HEK293 (cell line): ENCODE measurements at regions not wholly inside any gene's neighbourhood (a gene's known extent, or its start where the extent isn't known, plus 50 kb on each side); places are given as distances from the start of the nearest gene placed in this dataset.

ENCODE experiments used
- CTCF ChIA-PET: fragments of 350-600 bp; formaldehyde crosslinking; extraction: SDS; loops from one replicate; lab custom pipeline; 2021; ENCODE audit warnings: antibody characterized with exemption; lab: Yijun Ruan, JAX
- POLR2A ChIA-PET: fragments of 300-600 bp; formaldehyde crosslinking; extraction: SDS; loops from one replicate; lab custom pipeline; 2020; ENCODE audit warnings: antibody characterized with exemption, inconsistent platforms; lab: Yijun Ruan, JAX
- H3K27ac ChIP-seq: fragments of 200-500 bp; sonication (Bioruptor generic); 2 replicates; pipeline ENCODE4 v1.5.1; 2014; ENCODE audit warnings: low read depth, low read length, control low read depth, inconsistent platforms; ENCODE audit errors: extremely low read depth
- H3K36me3 ChIP-seq, 2 experiments: fragments of 200-500 bp in 1 of 2; sonication (Bioruptor generic) in 1 of 2; 1 replicate in 1 of 2; 2 replicates in 1 of 2; pipeline ENCODE4 v1.5.1; 2014 to 2017; ENCODE audit warnings: inconsistent platforms in 2 of 2, low read length in 2 of 2; ENCODE audit not compliant: control insufficient read depth in 2 of 2, insufficient read depth in 1 of 2
- H3K4me1 ChIP-seq: fragments of 200-500 bp; sonication (Bioruptor generic); 2 replicates; pipeline ENCODE4 v1.5.1; 2014; ENCODE audit warnings: mild to moderate bottlenecking, low read length, inconsistent platforms; ENCODE audit not compliant: control insufficient read depth, insufficient read depth
- H3K4me3 ChIP-seq: 2 replicates; pipeline ENCODE4 v1.5.1; 2011; ENCODE audit warnings: low read depth, mild to moderate bottlenecking, control low read depth, low read length, moderate library complexity
- H3K9me3 ChIP-seq: fragments of 200-500 bp; sonication (Bioruptor generic); 2 replicates; pipeline ENCODE4 v1.5.1; 2014; ENCODE audit warnings: low read depth, low read length, inconsistent platforms; ENCODE audit not compliant: control insufficient read depth, insufficient read depth
- ATF2 ChIP-seq: fragments of 450-650 bp; formaldehyde crosslinking; IDR thresholded peaks from 2 replicates; pipeline ENCODE4 v1.5.1; 2016; ENCODE audit warnings: missing biosample characterization, missing genetic modification characterization, low read depth
- BCL11B ChIP-seq: fragments of 450-650 bp; formaldehyde crosslinking; IDR thresholded peaks from 2 replicates; pipeline ENCODE4 v1.5.1; 2016; ENCODE audit warnings: low read depth, missing biosample characterization, missing genetic modification characterization
- KLF8 ChIP-seq: fragments of 450-650 bp; formaldehyde crosslinking; IDR thresholded peaks from 2 replicates; pipeline ENCODE4 v1.5.1; 2016; ENCODE audit warnings: missing biosample characterization, missing genetic modification characterization
- MYNN ChIP-seq: fragments of 450-650 bp; formaldehyde crosslinking; IDR thresholded peaks from 2 replicates; pipeline ENCODE4 v1.5.1; 2016; ENCODE audit warnings: missing biosample characterization, missing genetic modification characterization, borderline replicate concordance
- PRDM10 ChIP-seq: fragments of 450-650 bp; formaldehyde crosslinking; IDR thresholded peaks from 2 replicates; pipeline ENCODE4 v1.5.1; 2016; ENCODE audit warnings: missing biosample characterization, missing genetic modification characterization
- TCF7L2 ChIP-seq: IDR thresholded peaks from 2 replicates; pipeline ENCODE4 v1.6.1; 2011; ENCODE audit warnings: low read depth, mild to moderate bottlenecking, inconsistent platforms, low read length, moderate library complexity, borderline replicate concordance
- ZBTB10 ChIP-seq: fragments of 450-650 bp; formaldehyde crosslinking; IDR thresholded peaks from 2 replicates; pipeline ENCODE4 v1.5.1; 2016; ENCODE audit warnings: missing biosample characterization, missing genetic modification characterization
- ZBTB7A ChIP-seq: fragments of 450-650 bp; formaldehyde crosslinking; IDR thresholded peaks from 2 replicates; pipeline ENCODE4 v1.5.1; 2016; ENCODE audit warnings: low read depth, missing biosample characterization, missing genetic modification characterization
- ZFP3 ChIP-seq: fragments of 450-650 bp; formaldehyde crosslinking; IDR thresholded peaks from 2 replicates; pipeline ENCODE4 v1.5.1; 2016; ENCODE audit warnings: low read depth, missing biosample characterization, missing genetic modification characterization
- ZNF132 ChIP-seq: fragments of 450-650 bp; formaldehyde crosslinking; IDR thresholded peaks from 2 replicates; pipeline ENCODE4 v1.5.1; 2017; ENCODE audit warnings: missing biosample characterization, missing genetic modification characterization, borderline replicate concordance
- ZNF138 ChIP-seq: fragments of 450-650 bp; formaldehyde crosslinking; IDR thresholded peaks from 2 replicates; pipeline ENCODE4 v1.5.1; 2016; ENCODE audit warnings: missing biosample characterization, missing genetic modification characterization, borderline replicate concordance
- ZNF140 ChIP-seq: fragments of 450-650 bp; formaldehyde crosslinking; IDR thresholded peaks from 2 replicates; pipeline ENCODE4 v1.5.1; 2016; ENCODE audit warnings: missing biosample characterization, missing genetic modification characterization
- ZNF223 ChIP-seq: fragments of 450-650 bp; formaldehyde crosslinking; IDR thresholded peaks from 2 replicates; pipeline ENCODE4 v1.5.1; 2016; ENCODE audit warnings: missing biosample characterization, missing genetic modification characterization
- ZNF266 ChIP-seq: fragments of 450-650 bp; formaldehyde crosslinking; IDR thresholded peaks from 2 replicates; pipeline ENCODE4 v1.5.1; 2016; ENCODE audit warnings: missing biosample characterization, missing genetic modification characterization, low read depth
- ZNF280D ChIP-seq: fragments of 450-650 bp; formaldehyde crosslinking; IDR thresholded peaks from 2 replicates; pipeline ENCODE4 v1.5.1; 2016; ENCODE audit warnings: missing biosample characterization, missing genetic modification characterization
- ZNF629 ChIP-seq: fragments of 450-650 bp; formaldehyde crosslinking; IDR thresholded peaks from 2 replicates; pipeline ENCODE4 v1.5.1; 2017; ENCODE audit warnings: missing biosample characterization, missing genetic modification characterization
- ZNF701 ChIP-seq: fragments of 450-650 bp; formaldehyde crosslinking; IDR thresholded peaks from 2 replicates; pipeline ENCODE4 v1.5.1; 2016; ENCODE audit warnings: missing biosample characterization, missing genetic modification characterization
- ZNF747 ChIP-seq: fragments of 450-650 bp; formaldehyde crosslinking; IDR thresholded peaks from 2 replicates; pipeline ENCODE4 v1.5.1; 2016; ENCODE audit warnings: missing biosample characterization, missing genetic modification characterization
- ZXDB ChIP-seq: fragments of 450-650 bp; formaldehyde crosslinking; IDR thresholded peaks from 2 replicates; pipeline ENCODE4 v1.5.1; 2016; ENCODE audit warnings: missing biosample characterization, missing genetic modification characterization

DNA sequence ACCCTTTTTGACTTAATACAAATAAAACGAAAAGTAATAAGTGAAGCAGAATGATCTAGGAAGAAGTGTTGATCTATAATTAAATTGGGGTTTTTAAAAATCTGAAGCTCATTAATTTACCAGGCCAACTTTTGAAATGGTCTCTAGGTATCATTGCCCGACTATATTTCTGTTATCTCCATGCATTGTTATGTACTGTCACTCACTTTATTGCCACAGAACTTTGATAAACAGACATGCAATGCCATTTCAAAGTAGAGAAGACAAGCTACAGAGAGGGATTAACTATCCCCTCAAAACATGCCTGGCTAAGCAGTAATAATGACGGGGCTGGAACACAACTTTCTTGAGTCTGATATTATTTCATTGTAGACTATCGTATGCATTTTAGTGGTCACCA is 147.6 kb upstream of the ITGA4 start:
- no peak overlapping the region for H3K4me3 ChIP-seq
- TF ChIP-seq ZXDB (tag by site-specific recombination): no peak
- no peak for TF ChIP-seq ZNF266 (tag by site-specific recombination)
- no peak for TF ChIP-seq MYNN (tag by site-specific recombination)
- no peak for TF ChIP-seq BCL11B (tag by site-specific recombination)
- no peak for TF ChIP-seq ZNF747 (tag by site-specific recombination)
- POLR2A ChIA-PET: no interaction called here
- H3K36me3 ChIP-seq: no peaks in the 10 kb centered on the region
- no peak overlapping the region for H3K27ac ChIP-seq
- CTCF ChIA-PET: no interaction called here
- H3K4me1 ChIP-seq: peaks cover 8% of the 10 kb centered on the region
- no peaks in the 10 kb centered on the region for H3K9me3 ChIP-seq

GRCh38 chr2:181310967-181311366 is 146.2 kb upstream of the ITGA4 start:
- ChIA-PET POLR2A (no interaction called here), CTCF (interaction anchor here (0.6 kb wide), 1 partner anchor 93 kb away, joined by 3 read pairs; no protein-coding TSS in a partner anchor)
- Histone ChIP-seq H3K4me3 (no peak overlapping the region), H3K27ac (no peak overlapping the region), H3K9me3 (no peaks in the 10 kb centered on the region), H3K36me3 (no peaks in the 10 kb centered on the region), H3K4me1 (peaks cover 4% of the 10 kb centered on the region; the same call in 1 of the 2 replicates)
- TF ChIP-seq PRDM10 (tag by site-specific recombination): no peak
- no peak for TF ChIP-seq ZNF223 (tag by site-specific recombination)

DNA sequence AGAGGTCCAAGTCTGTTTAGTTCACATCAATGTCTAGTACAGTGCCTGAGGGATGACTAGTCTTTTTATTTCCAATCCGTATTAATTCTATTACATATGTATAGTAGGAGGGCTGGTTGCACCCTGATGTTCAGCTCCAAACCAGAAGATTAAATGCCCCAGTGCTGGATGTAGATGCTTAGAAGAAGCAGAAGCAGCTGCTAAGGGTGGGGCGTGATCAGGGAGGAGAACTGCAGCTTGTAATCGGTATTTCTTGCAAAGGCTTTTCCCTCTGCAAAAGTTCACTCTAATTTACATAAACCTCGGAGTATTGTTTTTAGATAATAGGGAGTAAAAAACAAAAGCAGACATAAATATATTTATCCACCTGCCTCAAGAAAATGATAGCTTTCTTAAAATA is 145.3 kb upstream of the ITGA4 start:
- CTCF ChIA-PET: no interaction called here
- no peaks in the 10 kb centered on the region for H3K9me3 ChIP-seq
- H3K27ac ChIP-seq: no peak overlapping the region
- H3K4me3 ChIP-seq: no peak overlapping the region
- H3K36me3 ChIP-seq: no peaks in the 10 kb centered on the region
- POLR2A ChIA-PET: no interaction called here
- H3K4me1 ChIP-seq: peaks cover 3% of the 10 kb centered on the region; the same call in 1 of the 2 replicates
- TF ChIP-seq TCF7L2 (no peak), ZNF132 (no peak), ZNF280D (tag by site-specific recombination) (no peak), KLF8 (tag by site-specific recombination) (no peak), ZNF138 (tag by site-specific recombination) (no peak), ATF2 (tag by site-specific recombination) (no peak), ZFP3 (tag by site-specific recombination) (no peak), ZBTB7A (tag by site-specific recombination) (no peak), ZNF629 (tag by site-specific recombination) (no peak), ZBTB10 (tag by site-specific recombination) (no peak), ZNF140 (tag by site-specific recombination) (no peak), ZNF701 (tag by site-specific recombination) (no peak)
